ENCODE measurements at regions not wholly inside any gene's neighbourhood (a gene's known extent, or its start where the extent isn't known, plus 50 kb on each side); places are given as distances from the start of the nearest gene placed in this dataset.

GRCh38 chr3:139868773-139869172 lies 66.2 kb upstream of the CLSTN2 start:
- TF ChIP-seq ZNF175 (tag by site-specific recombination; IDR thresholded peaks at IDR 0.05) (no peak), ZNF670 (tag by site-specific recombination; IDR thresholded peaks at IDR 0.05; ENCODE audit: low read depth) (no peak), KLF8 (tag by site-specific recombination; IDR thresholded peaks at IDR 0.05) (no peak), CTCF (tag by site-specific recombination; IDR thresholded peaks at IDR 0.05) (no peak)

Measured in HEK293 (cell line).